GM12892 (cell line): ENCODE measurements at regions not wholly inside any gene's neighbourhood (a gene's known extent, or its start where the extent isn't known, plus 50 kb on each side); places are given as distances from the start of the nearest gene placed in this dataset.

Source experiments
- DNase-seq: peaks from one replicate; pipeline ENCODE4 v3.0.0; 2011; ENCODE audit not compliant: insufficient read length
- FAIRE-seq: peaks from 2 replicates; lab custom pipeline; 2011; peaks lifted over from hg19 to GRCh38; lab: Jason Lieb, UNC
- POLR2A ChIP-seq: IDR thresholded peaks from 2 replicates; pipeline ENCODE4 v1.6.1; 2011; ENCODE audit warnings: low read depth, low read length, control low read depth
- POLR2AphosphoS5 ChIP-seq: IDR thresholded peaks from 2 replicates; pipeline ENCODE4 v1.6.1; 2011; ENCODE audit warnings: low read depth, low read length, control low read depth
- TAF1 ChIP-seq: IDR thresholded peaks from 2 replicates; pipeline ENCODE4 v1.6.1; 2011; ENCODE audit warnings: low read depth, mild to moderate bottlenecking, control low read depth, low read length, borderline replicate concordance

DNA sequence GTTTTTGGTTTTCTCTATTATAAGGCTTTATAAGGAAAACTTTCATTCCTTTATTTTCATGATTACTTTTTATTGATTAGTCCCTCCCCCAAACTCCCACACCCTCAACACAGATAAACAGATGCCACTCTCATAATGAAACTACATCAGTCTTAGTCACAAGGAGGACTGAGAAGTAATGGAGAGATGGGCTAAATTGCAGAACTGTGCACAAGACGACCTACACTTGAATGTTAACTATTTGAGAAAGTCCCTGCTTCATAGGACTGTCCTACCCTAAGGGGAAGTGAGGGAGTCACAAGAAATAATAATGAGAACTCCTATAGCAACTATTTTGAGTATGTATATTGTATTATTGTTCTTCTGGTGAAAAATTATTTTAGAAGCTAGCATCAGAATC lies 360.8 kb downstream of the RBM43 start:
- FAIRE-seq (no peak), DNase-seq (no peak)
- TF ChIP-seq TAF1 (no peak), POLR2A (no peak), POLR2AphosphoS5 (no peak)

DNA sequence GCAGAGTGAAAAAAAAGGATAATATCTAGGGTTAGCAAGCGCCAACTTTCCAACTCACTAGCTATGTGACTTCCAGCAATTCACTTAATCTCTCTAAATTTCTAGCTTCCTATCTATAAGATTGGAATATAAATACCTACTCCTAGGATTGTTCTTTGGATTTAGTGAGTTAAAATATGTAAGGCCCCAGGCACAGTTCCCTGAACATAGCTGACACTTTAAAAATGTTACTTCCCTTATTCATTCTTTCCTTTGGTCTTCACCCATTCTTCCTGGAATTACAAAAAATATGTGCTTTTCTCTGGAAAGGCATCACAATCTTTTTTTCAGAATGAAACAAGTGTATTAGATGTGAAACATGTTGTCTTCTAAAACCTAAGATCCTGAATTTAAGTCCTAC lies 365.7 kb downstream of the RBM43 start:
- FAIRE-seq (no peak), DNase-seq (no peak)
- TF ChIP-seq POLR2A (no peak), TAF1 (no peak), POLR2AphosphoS5 (no peak)

DNA sequence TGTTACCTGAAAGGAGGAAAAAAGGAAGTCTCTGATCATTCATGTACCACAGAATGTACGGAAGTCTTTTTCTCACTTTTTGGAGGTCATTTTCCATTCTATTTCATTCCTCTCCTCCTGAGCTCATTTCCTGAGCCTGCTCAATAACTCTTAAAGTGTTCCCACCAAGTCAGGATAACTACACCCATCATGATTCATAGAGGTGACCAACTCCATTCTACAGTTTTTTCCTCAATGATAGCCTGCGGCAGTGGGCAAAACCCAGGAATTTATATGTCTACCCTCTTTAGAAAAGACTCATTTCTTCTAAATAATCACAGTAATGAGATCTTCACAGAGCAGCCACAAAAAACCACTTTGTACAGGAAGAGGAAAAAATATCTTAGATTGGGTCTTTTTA lies 372.5 kb downstream of the RBM43 start:
- FAIRE-seq: no peak
- DNase-seq: no peak
- no peak for TF ChIP-seq POLR2A
- no peak for TF ChIP-seq TAF1
- TF ChIP-seq POLR2AphosphoS5: no peak

DNA sequence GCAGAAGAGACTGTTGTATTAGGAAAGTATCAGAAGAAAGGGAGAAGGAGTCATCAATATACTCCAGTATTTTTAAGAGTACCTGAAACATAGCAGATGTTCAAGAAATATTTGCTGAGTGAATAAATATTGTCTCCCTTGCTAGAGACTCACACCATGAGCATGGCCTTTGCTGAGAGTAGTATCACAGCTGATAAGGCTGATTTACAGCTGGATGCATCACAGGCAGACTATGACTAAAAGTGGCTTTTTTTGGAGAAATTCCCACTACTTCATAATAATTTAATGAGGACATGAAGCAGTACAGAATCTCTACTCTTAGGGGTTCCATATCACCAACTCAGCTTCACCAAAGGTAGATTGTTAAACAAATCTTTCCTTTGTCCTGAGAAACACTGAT lies 373.3 kb downstream of the RBM43 start:
- TF ChIP-seq TAF1 (no peak), POLR2AphosphoS5 (no peak), POLR2A (no peak)
- DNase-seq (no peak), FAIRE-seq (no peak)

DNA sequence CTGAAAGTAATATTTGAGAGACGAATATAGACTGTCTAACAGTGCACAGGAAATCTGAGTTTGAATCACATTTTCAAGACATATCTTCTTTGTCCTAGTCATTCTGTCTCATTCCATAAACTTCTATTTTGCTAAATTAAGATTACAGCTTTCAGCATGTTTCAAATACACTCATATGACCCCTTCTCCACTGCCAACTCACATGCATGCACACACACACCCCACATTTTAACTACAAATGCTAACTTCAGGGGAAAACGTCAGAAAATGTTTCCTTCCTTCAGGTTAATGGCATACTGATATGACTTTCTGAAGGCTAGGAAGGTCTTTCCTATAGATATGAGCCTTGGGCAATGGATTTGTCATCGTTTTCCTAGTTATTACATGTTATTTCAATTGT lies 373.7 kb downstream of the RBM43 start:
- no peak for DNase-seq
- TF ChIP-seq POLR2AphosphoS5 (no peak), TAF1 (no peak), POLR2A (no peak)
- no peak for FAIRE-seq

DNA sequence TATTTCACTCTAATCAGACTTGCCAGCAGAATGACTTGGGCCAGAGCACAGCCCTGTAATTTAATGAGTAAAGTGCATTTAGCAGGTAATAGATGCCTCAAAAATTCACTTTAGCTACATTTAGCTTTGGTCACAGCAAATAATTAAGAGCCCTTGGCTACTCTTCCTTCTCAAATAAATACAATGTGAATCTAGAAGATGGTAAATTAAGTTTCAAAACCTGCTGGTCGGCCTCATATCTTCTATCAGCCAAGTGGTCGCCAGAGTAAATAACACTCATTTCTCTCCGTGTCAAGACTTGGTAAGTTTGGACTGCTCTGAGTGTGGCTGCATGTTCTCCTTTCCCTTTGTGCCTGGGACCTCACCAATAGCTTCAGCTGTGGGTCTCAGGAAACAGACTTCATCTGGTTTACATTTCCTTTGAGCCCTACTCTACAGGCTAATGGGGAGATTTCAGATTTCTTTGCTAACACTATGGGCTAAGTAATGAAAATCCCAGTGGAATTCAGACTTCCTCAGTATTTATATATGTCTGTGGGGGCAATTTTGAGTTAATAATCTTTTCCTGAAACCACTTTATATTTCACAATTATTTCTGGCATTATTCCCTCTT lies 375.8 kb downstream of the RBM43 start:
- DNase-seq: no peak
- TF ChIP-seq POLR2AphosphoS5 (no peak), POLR2A (no peak), TAF1 (no peak)
- no peak for FAIRE-seq

DNA sequence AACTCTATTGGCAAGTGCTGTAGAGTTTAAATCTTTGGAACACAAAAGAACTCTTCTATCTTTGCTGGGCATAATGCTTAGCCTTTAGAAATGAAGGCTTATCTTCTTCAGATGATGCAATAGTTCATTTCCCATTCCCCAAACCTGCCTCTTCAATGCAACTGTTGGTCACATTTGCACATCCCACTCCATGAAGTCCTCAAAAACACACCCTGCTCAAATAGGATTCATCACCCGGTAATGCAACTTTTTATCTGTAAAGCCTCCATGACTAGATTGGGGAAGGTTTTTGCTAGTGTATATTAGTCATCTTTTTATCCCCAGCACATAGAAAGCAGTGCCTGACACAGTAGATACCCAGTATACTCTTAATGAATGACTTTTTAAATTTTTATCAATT lies 376.4 kb downstream of the RBM43 start:
- no peak for FAIRE-seq
- DNase-seq: no peak
- TF ChIP-seq POLR2A: no peak
- no peak for TF ChIP-seq TAF1
- TF ChIP-seq POLR2AphosphoS5: no peak

DNA sequence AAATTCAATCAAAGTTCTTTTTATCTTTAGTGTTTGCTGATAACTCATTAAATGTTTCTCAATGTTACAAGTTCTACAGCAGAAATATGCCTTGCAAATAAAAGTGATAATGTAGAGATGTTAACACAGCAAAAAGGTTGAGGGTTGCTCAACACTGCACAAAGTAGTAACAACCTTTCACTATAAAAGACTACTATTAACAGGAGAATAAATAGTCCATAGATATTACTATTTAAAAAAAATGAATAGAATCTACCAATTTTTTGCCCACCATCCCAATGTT lies 378.1 kb downstream of the RBM43 start:
- TF ChIP-seq POLR2A: no peak
- no peak for TF ChIP-seq TAF1
- no peak for TF ChIP-seq POLR2AphosphoS5
- no peak for DNase-seq
- no peak for FAIRE-seq

DNA sequence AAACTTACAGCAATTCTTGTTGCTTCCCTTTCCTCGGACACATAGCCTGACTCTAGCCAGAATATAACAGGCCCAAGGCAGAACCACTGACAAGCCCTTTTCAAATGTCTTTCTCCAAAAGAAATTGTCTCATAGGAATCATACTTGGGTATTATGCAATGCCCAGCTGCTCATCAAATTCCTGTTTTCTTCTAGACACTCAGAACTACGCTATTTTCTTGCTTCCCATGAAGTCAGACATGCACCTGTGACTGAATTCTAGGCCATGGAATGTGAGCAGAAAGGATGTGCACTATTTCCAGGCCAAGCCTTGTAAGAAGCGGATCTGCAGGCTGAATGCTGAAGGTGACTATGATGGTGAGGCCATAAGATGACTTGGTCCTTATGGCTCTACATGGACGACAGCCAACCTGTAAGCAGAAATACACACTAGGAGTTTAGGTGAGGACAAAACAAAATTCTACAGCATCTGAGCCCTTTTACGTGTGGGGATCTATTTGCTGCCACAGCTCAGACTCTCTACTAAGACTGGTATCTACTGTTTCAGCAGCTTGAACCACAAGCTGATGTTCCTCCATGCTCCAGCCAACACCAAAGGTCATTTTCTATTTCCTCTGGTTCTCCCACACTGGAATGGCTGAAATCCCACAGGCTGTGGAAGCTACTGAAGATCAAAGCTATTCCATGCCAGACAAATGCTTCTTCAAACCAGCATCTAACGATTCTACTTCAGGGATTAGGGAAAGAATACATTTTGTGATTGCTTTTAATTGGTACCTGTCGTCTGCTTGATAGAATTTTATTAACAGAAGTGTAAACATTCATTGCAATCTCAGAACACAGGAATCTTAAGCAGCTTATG lies 378.7 kb downstream of the RBM43 start:
- TF ChIP-seq POLR2A (no peak), POLR2AphosphoS5 (no peak), TAF1 (no peak)
- FAIRE-seq (no peak), DNase-seq (no peak)

DNA sequence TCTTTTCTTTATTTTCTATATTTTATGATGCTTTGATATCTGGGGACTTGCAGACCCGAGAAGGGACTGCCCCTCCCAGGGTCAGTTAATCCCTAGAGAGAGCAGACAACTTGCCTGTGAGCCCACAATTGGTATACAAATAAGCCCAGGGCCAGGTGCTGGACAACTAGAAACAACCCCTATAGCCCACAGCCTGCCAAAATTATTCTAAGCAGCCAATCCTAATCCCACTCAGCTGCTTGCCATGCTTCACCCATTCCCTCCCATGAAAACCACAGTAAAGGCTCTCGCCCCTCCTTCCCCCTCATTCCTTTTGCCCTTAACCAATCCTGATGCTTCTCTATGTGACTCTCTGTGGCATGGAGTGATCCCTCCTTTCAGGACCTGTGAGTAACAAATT lies 380.7 kb downstream of the RBM43 start:
- TF ChIP-seq POLR2A (no peak), TAF1 (no peak), POLR2AphosphoS5 (no peak)
- DNase-seq: no peak
- FAIRE-seq: no peak

DNA sequence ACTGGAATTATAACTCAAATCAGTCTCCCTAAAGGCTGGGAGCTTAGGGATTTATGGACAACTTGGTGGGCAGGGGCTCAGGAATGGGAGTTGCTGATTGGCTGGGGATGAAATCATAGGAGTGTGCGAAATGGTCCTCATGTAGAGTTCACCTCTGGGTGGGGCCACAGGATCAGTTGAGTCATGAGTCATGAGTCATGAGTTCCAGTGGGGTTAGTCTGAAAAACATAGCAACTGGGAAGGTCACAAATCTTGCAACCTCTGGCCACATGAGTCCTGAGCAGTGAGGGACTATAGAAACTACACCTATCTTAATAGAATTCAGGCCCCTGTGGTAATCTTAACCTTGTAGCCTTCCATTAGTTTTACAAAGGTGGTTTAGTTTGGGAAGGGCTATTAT lies 383.3 kb downstream of the RBM43 start:
- no peak for FAIRE-seq
- DNase-seq: no peak
- TF ChIP-seq POLR2A (no peak), TAF1 (no peak), POLR2AphosphoS5 (no peak)
